Heart right ventricle (tissue), 16 donors: ENCODE measurements at regions not wholly inside any gene's neighbourhood (a gene's known extent, or its start where the extent isn't known, plus 50 kb on each side); places are given as distances from the start of the nearest gene placed in this dataset.

ENCODE experiments used
- ATAC-seq, 8 donors: fragments of 200-7000 bp; cut with Tn5 transposase; one replicate each; pipeline ENCODE4 v1.9.1; 2020; ENCODE audit warnings: mild to moderate bottlenecking in 8 of 8, moderate library complexity in 8 of 8, moderate number of reproducible peaks in 1 of 8
- DNase-seq, 2 donors: peaks; one replicate each; pipeline ENCODE4 v3.0.0-alpha.2; 2020
- H3K27ac ChIP-seq, 10 donors: fragments of 200-600 bp; sonication (generic) in 2 of 10; one replicate each; pipeline versions ENCODE4 v1.5.0 to v1.8.0; 2020 to 2022; ENCODE audit warnings: mild to moderate bottlenecking in 3 of 10
- H3K27me3 ChIP-seq, 7 donors: fragments of 200-600 bp; one replicate each; pipeline ENCODE4 v1.8.0; 2021 to 2022; ENCODE audit warnings: mild to moderate bottlenecking in 2 of 7
- H3K36me3 ChIP-seq, 9 donors: fragments of 200-600 bp; sonication (generic) in 1 of 9; one replicate each; pipeline versions ENCODE4 v1.5.0 to v1.8.0; 2020 to 2022; ENCODE audit warnings: mild to moderate bottlenecking in 2 of 9
- H3K4me1 ChIP-seq, 9 donors: fragments of 200-600 bp; sonication (generic) in 1 of 9; one replicate each; pipeline versions ENCODE4 v1.5.0 to v1.8.0; 2020 to 2022; ENCODE audit warnings: mild to moderate bottlenecking in 4 of 9
- H3K4me3 ChIP-seq, 10 donors: fragments of 200-600 bp; sonication (generic) in 2 of 10; one replicate each; pipeline versions ENCODE4 v1.5.0 to v1.8.0; 2020 to 2022; ENCODE audit warnings: mild to moderate bottlenecking in 7 of 10, moderate library complexity in 2 of 10
- H3K9me3 ChIP-seq, 11 donors: fragments of 200-600 bp in 10 of 11; sonication (generic) in 2 of 11; one replicate each; pipeline versions ENCODE4 v1.5.0 to v1.8.0; 2013 to 2022; ENCODE audit warnings: mild to moderate bottlenecking in 2 of 11, control low read depth in 1 of 11, moderate library complexity in 1 of 11
- WGBS, 2 donors: extraction: QIAGEN DNeasy Blood & Tissue Kit; methylation state at CpG; one replicate each; pipeline ENCODE4 v1.1.7; 2013; ENCODE audit warnings: inconsistent platforms in 1 of 2; 5-methylcytosine and 5-hydroxymethylcytosine counted together
- intact Hi-C, 10 donors: fragments of 100-400 bp; cut with DNase I; formaldehyde crosslinking; loops; one replicate each; pipeline versions ENCODE4 v1.11.1 to v1.14.2; 2022
- TF ChIP-seq, protein P1 (sequence below), 9 donors: fragments of 200-600 bp; sonication (generic) in 2 of 9; IDR thresholded peaks; one replicate each; pipeline versions ENCODE4 v1.5.0 to v1.8.0; 2021 to 2022; ENCODE audit warnings: antibody characterized with exemption in 9 of 9, mild to moderate bottlenecking in 5 of 9, moderate library complexity in 1 of 9
- donor health status: Arrhythmogenic right ventricular cardiomyopathy.
- donor health status: ischemic (EF 13 %, LVEDD 7.1; RV severe dilation, severe dysfunction).
- donor health status: healthy with polysubstance abuse.
- donor health status: DM: no; HTN: yes; CAD: no.
- donor health status: DM: no; HTN: no; CAD: no.
- donor health status: ischemic (EF 25% LVEDD 6.9; RV normal size, moderate dysfunction).
- donor health status: ischemic (EF 25% LVEDD 5.7; RV mildly dilated, moderate dysfunction).
- donor health status: healthy.
- donor health status: DM: yes; HTN: yes; CAD: no.
- donor health status: Ischemic cardiomyopathy.
- donor health status: ischemic (EF 35%, LVEDD 5.7; RV mildly dilated, moderate dysfunction).
- donor health status: nonischemic (EF 11% LVEDD 7.7; RV severe dilation, severe dysfunction).
- donor health status: DM: yes; HTN: yes; CAD: no.
- donor health status: PGD.
- donor health status: ischemic (EF 29% LVEDD 5.4; RV normal size, mild dysfunction).
- donor health status: nonischemic (EF 23%, LVEDD 6.1; RV moderate dilation, normal function).

DNA sequence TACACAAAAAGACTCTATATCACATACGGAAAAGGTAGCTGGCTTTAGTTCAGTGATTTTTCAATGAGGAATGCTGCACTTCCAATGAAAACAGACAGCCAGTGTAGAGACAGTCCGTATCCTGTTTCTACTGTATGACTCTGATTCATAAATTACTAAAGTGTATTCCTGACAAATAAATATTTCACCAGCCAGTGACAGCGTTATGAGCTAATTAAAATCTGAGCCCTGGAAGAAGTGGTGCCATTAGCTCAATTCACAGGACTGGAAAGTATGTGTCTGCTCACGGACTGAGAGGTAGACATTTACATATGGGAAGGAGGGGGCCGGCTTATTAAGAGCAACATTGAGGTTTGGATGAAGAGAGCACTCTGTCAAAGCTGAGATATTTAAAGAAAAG, 207.9 kb upstream of the RBFOX1 start:
- H3K27ac ChIP-seq, result no peak overlapping the region
- peaks cover 0 to 4% (median 0%) of the 10 kb centered on the region in 7 donors for H3K27me3 ChIP-seq
- TF ChIP-seq, protein P1, sequence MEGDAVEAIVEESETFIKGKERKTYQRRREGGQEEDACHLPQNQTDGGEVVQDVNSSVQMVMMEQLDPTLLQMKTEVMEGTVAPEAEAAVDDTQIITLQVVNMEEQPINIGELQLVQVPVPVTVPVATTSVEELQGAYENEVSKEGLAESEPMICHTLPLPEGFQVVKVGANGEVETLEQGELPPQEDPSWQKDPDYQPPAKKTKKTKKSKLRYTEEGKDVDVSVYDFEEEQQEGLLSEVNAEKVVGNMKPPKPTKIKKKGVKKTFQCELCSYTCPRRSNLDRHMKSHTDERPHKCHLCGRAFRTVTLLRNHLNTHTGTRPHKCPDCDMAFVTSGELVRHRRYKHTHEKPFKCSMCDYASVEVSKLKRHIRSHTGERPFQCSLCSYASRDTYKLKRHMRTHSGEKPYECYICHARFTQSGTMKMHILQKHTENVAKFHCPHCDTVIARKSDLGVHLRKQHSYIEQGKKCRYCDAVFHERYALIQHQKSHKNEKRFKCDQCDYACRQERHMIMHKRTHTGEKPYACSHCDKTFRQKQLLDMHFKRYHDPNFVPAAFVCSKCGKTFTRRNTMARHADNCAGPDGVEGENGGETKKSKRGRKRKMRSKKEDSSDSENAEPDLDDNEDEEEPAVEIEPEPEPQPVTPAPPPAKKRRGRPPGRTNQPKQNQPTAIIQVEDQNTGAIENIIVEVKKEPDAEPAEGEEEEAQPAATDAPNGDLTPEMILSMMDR (IDR thresholded peaks at IDR 0.05), result no peak
- H3K9me3 ChIP-seq, result no peaks in the 10 kb centered on the region
- WGBS, 2 donors, result 54 to 61% methylated on average over 5 of the region's 5 CpGs
- H3K4me1 ChIP-seq, result no peaks in the 10 kb centered on the region
- ATAC-seq, result no peak
- intact Hi-C loops, result no loop called here
- no peaks in the 10 kb centered on the region for H3K36me3 ChIP-seq
- no peak overlapping the region for H3K4me3 ChIP-seq
- no peak for DNase-seq

DNA sequence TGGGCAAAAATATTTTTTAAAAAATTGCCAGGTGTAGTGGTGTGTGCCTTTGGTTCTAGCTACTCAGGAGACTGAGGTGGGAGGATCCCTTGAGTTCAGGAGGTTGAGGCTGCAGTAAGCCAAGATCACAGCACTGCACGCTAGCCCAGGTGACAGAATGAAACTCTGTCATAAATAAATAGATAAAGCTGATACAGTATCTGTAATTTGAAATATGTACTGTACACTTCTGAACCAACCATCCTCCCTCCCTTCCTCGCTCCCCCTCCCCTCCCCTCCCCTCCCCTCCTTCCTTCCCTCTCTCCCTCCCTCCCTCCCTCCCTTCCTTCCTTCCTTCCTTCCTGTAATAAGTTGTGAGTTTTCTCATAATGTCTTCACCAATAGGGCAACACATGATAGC, 208.4 kb upstream of the RBFOX1 start:
- WGBS, 2 donors, result 66 to 72% methylated on average over 2 of the region's 2 CpGs
- DNase-seq (no peak), ATAC-seq (no peak)
- H3K27me3 ChIP-seq, result peaks cover 0 to 4% (median 0%) of the 10 kb centered on the region in 7 donors
- H3K4me1 ChIP-seq, result no peaks in the 10 kb centered on the region
- intact Hi-C loops, result no loop called here
- H3K9me3 ChIP-seq, result no peaks in the 10 kb centered on the region
- H3K4me3 ChIP-seq, result no peak overlapping the region
- no peaks in the 10 kb centered on the region for H3K36me3 ChIP-seq
- no peak overlapping the region for H3K27ac ChIP-seq
- TF ChIP-seq, protein P1 (IDR thresholded peaks at IDR 0.05), result no peak

DNA sequence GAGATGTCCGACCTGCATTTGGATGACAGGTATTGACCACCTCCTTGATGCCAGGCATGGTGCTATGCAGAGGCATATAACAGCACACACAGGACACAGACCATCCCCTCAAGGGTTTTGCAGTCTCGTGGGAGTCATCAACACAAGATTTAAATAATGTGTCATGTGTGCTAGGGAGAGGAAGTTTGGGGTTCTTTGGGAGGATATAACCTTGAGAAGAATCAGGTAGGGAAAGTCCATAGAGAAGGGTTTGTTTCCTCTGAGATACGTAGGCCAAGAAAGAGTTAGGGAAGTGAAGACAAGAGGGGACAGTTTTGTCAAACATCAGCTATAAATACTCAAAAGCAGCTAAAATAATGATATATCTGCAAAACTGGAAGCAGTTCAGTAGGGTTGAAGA, 215.9 kb upstream of the RBFOX1 start:
- WGBS, 2 donors, result 62 to 66% methylated on average over 3 of the region's 3 CpGs
- no peak overlapping the region for H3K27ac ChIP-seq
- intact Hi-C loops, result no loop called here
- no peaks in the 10 kb centered on the region for H3K4me1 ChIP-seq
- H3K27me3 ChIP-seq, result peaks cover 0 to 25% (median 7%) of the 10 kb centered on the region in 7 donors
- no peak for DNase-seq
- no peaks in the 10 kb centered on the region for H3K9me3 ChIP-seq
- H3K36me3 ChIP-seq, result no peaks in the 10 kb centered on the region
- TF ChIP-seq, protein P1 (IDR thresholded peaks at IDR 0.05), result no peak
- no peak overlapping the region for H3K4me3 ChIP-seq
- ATAC-seq, result no peak

DNA sequence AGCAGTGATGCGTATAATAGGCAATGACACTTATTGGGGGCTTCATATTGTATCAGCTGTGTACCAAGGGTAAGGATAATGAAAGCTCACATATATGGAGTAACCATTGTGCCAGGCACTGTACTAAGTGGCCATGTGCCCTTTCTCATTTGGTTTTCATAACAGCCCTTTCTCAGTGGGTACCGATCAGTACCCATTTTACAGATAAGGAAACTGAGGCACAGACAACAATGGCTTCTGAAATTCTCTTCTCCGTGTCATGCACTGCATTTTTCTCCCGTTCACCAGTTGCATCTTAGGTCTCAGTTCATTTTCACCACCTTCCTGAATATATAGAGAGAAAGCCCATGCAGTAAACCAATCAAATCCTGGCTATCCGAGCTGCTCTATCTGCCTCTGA, 216.7 kb upstream of the RBFOX1 start:
- TF ChIP-seq, protein P1 (IDR thresholded peaks at IDR 0.05), result no peak
- H3K4me3 ChIP-seq, result no peak overlapping the region
- peaks cover 0 to 25% (median 4%) of the 10 kb centered on the region in 7 donors for H3K27me3 ChIP-seq
- intact Hi-C loops, result no loop called here
- H3K36me3 ChIP-seq, result no peaks in the 10 kb centered on the region
- ATAC-seq, result no peak
- H3K9me3 ChIP-seq, result no peaks in the 10 kb centered on the region
- no peaks in the 10 kb centered on the region for H3K4me1 ChIP-seq
- WGBS, 2 donors, result 82 to 84% methylated on average over 5 of the region's 5 CpGs
- H3K27ac ChIP-seq, result no peak overlapping the region
- DNase-seq, result no peak
